Vagina (tissue), 2 donors: ENCODE measurements at regions not wholly inside any gene's neighbourhood (a gene's known extent, or its start where the extent isn't known, plus 50 kb on each side); places are given as distances from the start of the nearest gene placed in this dataset.

Experiments used
- DNase-seq, 2 donors: peaks; one replicate each; pipeline ENCODE4 v3.0.0-alpha.2; 2017; ENCODE audit errors: extremely low spot score in 2 of 2
- H3K27ac ChIP-seq: fragments of 200-600 bp; sonication (generic); one replicate; pipeline ENCODE4 v1.5.1; 2019
- H3K27me3 ChIP-seq: fragments of 200-600 bp; sonication (generic); one replicate; pipeline ENCODE4 v1.5.1; 2019
- H3K36me3 ChIP-seq, 2 donors: fragments of 200-600 bp; sonication (generic); one replicate each; pipeline ENCODE4 v1.5.1; 2017 to 2019
- H3K4me1 ChIP-seq: fragments of 200-600 bp; sonication (generic); one replicate; pipeline ENCODE4 v1.5.1; 2019
- H3K4me3 ChIP-seq, 2 donors: fragments of 200-600 bp; sonication (generic); 1 replicate in 1 of 2; 2 replicates in 1 of 2; pipeline ENCODE4 v1.5.1; 2016 to 2019
- H3K9me3 ChIP-seq: fragments of 200-600 bp; sonication (generic); one replicate; pipeline ENCODE4 v1.5.1; 2019
- CTCF ChIP-seq, 3 experiments: fragments of 450-650 bp in 2 of 3; fragments of 200-600 bp in 1 of 3; sonication (generic) in 1 of 3; IDR thresholded peaks; one replicate each; pipeline ENCODE4 v1.5.1; 2017 to 2019; ENCODE audit warnings: antibody characterized with exemption in 3 of 3, mild to moderate bottlenecking in 2 of 3, moderate library complexity in 2 of 3
- POLR2A ChIP-seq, 2 donors: fragments of 450-650 bp; IDR thresholded peaks; one replicate each; pipeline ENCODE4 v1.6.1; 2017; ENCODE audit warnings: antibody characterized with exemption in 2 of 2, mild to moderate bottlenecking in 2 of 2, moderate library complexity in 2 of 2
- POLR2AphosphoS5 ChIP-seq, 2 donors: sonication (generic); formaldehyde crosslinking; IDR thresholded peaks; one replicate each; pipeline ENCODE4 v1.9.0; 2017; ENCODE audit warnings: antibody characterized with exemption in 2 of 2, mild to moderate bottlenecking in 2 of 2, low read depth in 1 of 2; ENCODE audit not compliant: insufficient read depth in 1 of 2
- intact Hi-C: fragments of 100-400 bp; cut with DNase I; formaldehyde crosslinking; loops from one replicate; pipeline ENCODE4 v1.15.1; 2023

- Histone ChIP-seq H3K27me3 (no peaks in the 10 kb centered on the region), H3K4me1 (no peaks in the 10 kb centered on the region), H3K4me3 (no peak overlapping the region), H3K36me3 (no peaks in the 10 kb centered on the region), H3K27ac (no peak overlapping the region), H3K9me3 (no peaks in the 10 kb centered on the region)
- intact Hi-C loops: no loop called here
- TF ChIP-seq CTCF (IDR thresholded peaks at IDR 0.05) (no peak), POLR2AphosphoS5 (IDR thresholded peaks at IDR 0.05; ENCODE audit: insufficient read depth in 1 of 2, low read depth in 1 of 2) (no peak), POLR2A (IDR thresholded peaks at IDR 0.05) (no peak)
- DNase-seq: no peak
Observed at GRCh38 chrX:139290310-139290709, 240.2 kb upstream of the F9 start.

GRCh38 chrX:139287155-139287924 lies 243.2 kb upstream of the F9 start:
- no peaks in the 10 kb centered on the region for H3K4me1 ChIP-seq
- intact Hi-C loops: loop anchor here (5.0 kb wide), 1 partner anchor 495 kb away; no protein-coding TSS in a partner anchor
- H3K9me3 ChIP-seq: no peaks in the 10 kb centered on the region
- no peaks in the 10 kb centered on the region for H3K36me3 ChIP-seq
- H3K27me3 ChIP-seq: no peaks in the 10 kb centered on the region
- no peak for DNase-seq
- no peak overlapping the region for H3K4me3 ChIP-seq
- no peak overlapping the region for H3K27ac ChIP-seq
- no peak for TF ChIP-seq CTCF (IDR thresholded peaks at IDR 0.05)
- TF ChIP-seq POLR2AphosphoS5 (IDR thresholded peaks at IDR 0.05; ENCODE audit: insufficient read depth in 1 of 2, low read depth in 1 of 2): no peak
- no peak for TF ChIP-seq POLR2A (IDR thresholded peaks at IDR 0.05)

DNA sequence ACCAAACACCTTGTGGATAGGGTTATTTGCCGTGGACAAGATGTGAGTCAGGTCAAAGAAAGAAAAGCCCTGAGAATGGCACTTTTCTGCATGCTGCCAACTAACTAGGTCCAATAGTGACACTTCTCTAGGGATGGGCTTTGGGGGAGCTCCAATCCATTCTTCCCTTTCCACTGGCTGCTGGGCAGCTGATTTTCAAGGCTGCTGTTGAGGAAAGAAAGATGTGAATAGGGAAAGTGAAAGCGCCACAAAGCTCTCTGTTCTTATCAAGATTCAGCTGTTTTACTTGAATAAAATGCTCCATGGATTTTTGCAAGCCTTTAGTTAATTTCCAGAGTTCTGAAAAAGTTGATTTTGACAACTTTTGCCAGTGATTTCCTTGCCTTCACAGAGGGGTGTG lies 244.2 kb upstream of the F9 start:
- no peak overlapping the region for H3K4me3 ChIP-seq
- H3K27me3 ChIP-seq: no peaks in the 10 kb centered on the region
- intact Hi-C loops: loop anchor here (5.0 kb wide), 1 partner anchor 496 kb away; no protein-coding TSS in a partner anchor
- no peak for TF ChIP-seq POLR2A (IDR thresholded peaks at IDR 0.05)
- no peak for TF ChIP-seq POLR2AphosphoS5 (IDR thresholded peaks at IDR 0.05; ENCODE audit: insufficient read depth in 1 of 2, low read depth in 1 of 2)
- no peak for TF ChIP-seq CTCF (IDR thresholded peaks at IDR 0.05)
- DNase-seq: no peak
- no peak overlapping the region for H3K27ac ChIP-seq
- H3K36me3 ChIP-seq: no peaks in the 10 kb centered on the region
- H3K9me3 ChIP-seq: no peaks in the 10 kb centered on the region
- no peaks in the 10 kb centered on the region for H3K4me1 ChIP-seq

- TF ChIP-seq POLR2A (IDR thresholded peaks at IDR 0.05): no peak
- no peak for TF ChIP-seq POLR2AphosphoS5 (IDR thresholded peaks at IDR 0.05; ENCODE audit: insufficient read depth in 1 of 2, low read depth in 1 of 2)
- TF ChIP-seq CTCF (IDR thresholded peaks at IDR 0.05): no peak
- Histone ChIP-seq H3K4me3 (no peak overlapping the region), H3K36me3 (no peaks in the 10 kb centered on the region), H3K27me3 (no peaks in the 10 kb centered on the region), H3K4me1 (no peaks in the 10 kb centered on the region), H3K9me3 (no peaks in the 10 kb centered on the region), H3K27ac (no peak overlapping the region)
- no peak for DNase-seq
- intact Hi-C loops: no loop called here
Observed at GRCh38 chrX:139267851-139268250, 262.7 kb upstream of the F9 start.

DNA sequence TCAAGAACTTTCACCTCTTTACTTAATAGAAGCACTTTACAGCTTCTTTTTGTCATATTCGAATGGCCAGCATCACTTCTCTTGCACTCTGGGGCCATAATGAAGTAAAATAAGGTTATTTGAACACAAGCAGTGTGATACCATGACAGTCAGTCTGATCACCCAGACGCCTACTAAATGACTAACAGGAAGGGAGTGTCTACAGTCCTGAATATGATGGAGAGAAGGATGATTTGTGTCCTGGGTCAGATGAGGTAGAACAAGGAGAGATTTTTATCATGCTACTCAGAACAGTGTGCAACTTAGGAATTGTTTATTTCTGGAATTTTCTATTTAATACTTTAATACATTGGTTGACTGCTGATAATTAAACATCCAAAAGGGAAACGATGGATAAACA lies 284.2 kb upstream of the F9 start:
- no peak overlapping the region for H3K27ac ChIP-seq
- H3K27me3 ChIP-seq: no peaks in the 10 kb centered on the region
- H3K4me3 ChIP-seq: no peak overlapping the region
- H3K36me3 ChIP-seq: no peaks in the 10 kb centered on the region
- intact Hi-C loops: no loop called here
- no peak for TF ChIP-seq POLR2A (IDR thresholded peaks at IDR 0.05)
- TF ChIP-seq POLR2AphosphoS5 (IDR thresholded peaks at IDR 0.05; ENCODE audit: insufficient read depth in 1 of 2, low read depth in 1 of 2): no peak
- TF ChIP-seq CTCF (IDR thresholded peaks at IDR 0.05): no peak
- no peaks in the 10 kb centered on the region for H3K4me1 ChIP-seq
- no peaks in the 10 kb centered on the region for H3K9me3 ChIP-seq
- no peak for DNase-seq
